PC-3 (cell line): ENCODE measurements at regions not wholly inside any gene's neighbourhood (a gene's known extent, or its start where the extent isn't known, plus 50 kb on each side); places are given as distances from the start of the nearest gene placed in this dataset.

Experiments used
- CTCF ChIP-seq: fragments of 300-600 bp; sonication (generic); conservative IDR thresholded peaks from 2 replicates; pipeline ENCODE4 v1.5.1; 2017; ENCODE audit warnings: antibody characterized with exemption, low read depth, mild to moderate bottlenecking, low read length
- EZH2 ChIP-seq: fragments of 300-600 bp; sonication (generic); IDR thresholded peaks from one replicate; pipeline ENCODE4 v1.6.1; 2017; ENCODE audit warnings: antibody characterized with exemption, mild to moderate bottlenecking, low read length; ENCODE audit not compliant: unreplicated experiment
- EZH2phosphoT487 ChIP-seq: fragments of 300-600 bp; sonication (generic); IDR thresholded peaks from 2 replicates; pipeline ENCODE4 v1.6.1; 2018; ENCODE audit warnings: mild to moderate bottlenecking, antibody characterized with exemption, low read length, borderline replicate concordance

- TF ChIP-seq EZH2phosphoT487, result no peak
- no peak for TF ChIP-seq CTCF
- no peak for TF ChIP-seq EZH2
Observed at GRCh38 chr4:156321203-156321602, 367.5 kb upstream of the CTSO start.
